GM06990 (cell line): ENCODE measurements at regions not wholly inside any gene's neighbourhood (a gene's known extent, or its start where the extent isn't known, plus 50 kb on each side); places are given as distances from the start of the nearest gene placed in this dataset.

Source experiments
- DNase-seq: peaks from one replicate; pipeline ENCODE4 v3.0.0-alpha.2; 2011; ENCODE audit not compliant: insufficient read length; ENCODE audit errors: extremely low read depth
- H3K27me3 ChIP-seq: replicated peaks from 2 replicates; pipeline ENCODE4 v1.6.0; 2011; ENCODE audit warnings: low read length; ENCODE audit not compliant: control insufficient read depth, insufficient read depth
- H3K36me3 ChIP-seq: 2 replicates; pipeline ENCODE4 v1.5.1; 2011; ENCODE audit warnings: low read length; ENCODE audit not compliant: control insufficient read depth, insufficient read depth
- H3K4me3 ChIP-seq: replicated peaks from 2 replicates; pipeline ENCODE4 v1.5.1; 2011; ENCODE audit warnings: low read depth, mild to moderate bottlenecking, control low read depth, low read length
- TF ChIP-seq, protein P1 (sequence below): IDR thresholded peaks from 2 replicates; pipeline ENCODE4 v1.5.1; 2011; ENCODE audit warnings: low read length, control low read depth, mild to moderate bottlenecking, inconsistent platforms; ENCODE audit not compliant: insufficient read depth, poor library complexity, severe bottlenecking

DNA sequence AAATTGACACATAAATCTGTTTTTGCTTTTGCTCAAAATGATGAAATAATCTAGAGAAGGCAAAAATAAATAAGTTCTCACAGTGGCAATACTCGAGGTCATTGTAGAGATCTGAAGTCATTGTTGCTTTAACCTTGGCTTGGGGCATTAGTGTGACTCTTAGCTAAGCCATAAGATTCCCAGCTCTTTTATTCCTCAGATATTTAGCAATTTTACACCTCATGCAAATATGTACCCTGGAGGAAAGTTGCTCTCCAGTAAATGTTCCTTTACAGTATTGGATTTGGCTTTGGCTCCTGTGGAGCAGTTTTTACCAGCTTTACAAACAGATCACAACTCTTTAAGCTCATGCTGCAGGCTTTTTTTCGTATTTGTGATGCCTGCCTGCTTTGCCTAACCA, 134.2 kb upstream of the NABP1 start:
- H3K27me3 ChIP-seq: no peaks in the 10 kb centered on the region
- DNase-seq: no peak
- TF ChIP-seq, protein P1, sequence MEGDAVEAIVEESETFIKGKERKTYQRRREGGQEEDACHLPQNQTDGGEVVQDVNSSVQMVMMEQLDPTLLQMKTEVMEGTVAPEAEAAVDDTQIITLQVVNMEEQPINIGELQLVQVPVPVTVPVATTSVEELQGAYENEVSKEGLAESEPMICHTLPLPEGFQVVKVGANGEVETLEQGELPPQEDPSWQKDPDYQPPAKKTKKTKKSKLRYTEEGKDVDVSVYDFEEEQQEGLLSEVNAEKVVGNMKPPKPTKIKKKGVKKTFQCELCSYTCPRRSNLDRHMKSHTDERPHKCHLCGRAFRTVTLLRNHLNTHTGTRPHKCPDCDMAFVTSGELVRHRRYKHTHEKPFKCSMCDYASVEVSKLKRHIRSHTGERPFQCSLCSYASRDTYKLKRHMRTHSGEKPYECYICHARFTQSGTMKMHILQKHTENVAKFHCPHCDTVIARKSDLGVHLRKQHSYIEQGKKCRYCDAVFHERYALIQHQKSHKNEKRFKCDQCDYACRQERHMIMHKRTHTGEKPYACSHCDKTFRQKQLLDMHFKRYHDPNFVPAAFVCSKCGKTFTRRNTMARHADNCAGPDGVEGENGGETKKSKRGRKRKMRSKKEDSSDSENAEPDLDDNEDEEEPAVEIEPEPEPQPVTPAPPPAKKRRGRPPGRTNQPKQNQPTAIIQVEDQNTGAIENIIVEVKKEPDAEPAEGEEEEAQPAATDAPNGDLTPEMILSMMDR: no peak
- H3K36me3 ChIP-seq: no peaks in the 10 kb centered on the region
- no peak overlapping the region for H3K4me3 ChIP-seq

DNA sequence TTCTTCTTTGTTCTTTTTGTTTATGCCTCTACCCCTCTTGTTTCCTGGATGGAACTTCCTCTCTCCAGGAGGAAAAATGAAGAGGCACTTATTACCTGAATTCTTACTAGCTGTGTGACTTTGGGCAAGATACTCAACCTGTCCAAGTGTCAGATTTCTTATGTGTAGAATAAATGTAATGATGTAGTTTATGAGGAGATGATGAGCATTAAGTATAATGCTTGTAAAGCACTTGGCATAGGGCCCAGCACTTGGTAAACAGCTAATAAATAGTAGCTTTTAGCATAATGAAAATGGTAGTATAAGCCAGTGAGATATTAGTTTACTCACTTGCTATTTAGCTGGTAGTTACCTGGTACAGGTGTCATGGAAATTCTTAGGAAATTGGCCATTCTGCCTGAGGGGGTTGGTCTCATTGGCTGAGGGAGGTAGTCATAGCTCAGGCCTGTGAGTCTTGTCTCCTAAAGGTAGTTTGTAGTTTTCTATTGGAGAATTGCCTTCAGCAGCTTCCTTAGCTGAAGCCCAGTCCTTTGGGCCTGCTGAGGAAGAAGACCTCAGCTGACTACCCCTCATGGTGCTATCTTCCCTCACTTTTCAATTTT, 133.4 kb upstream of the NABP1 start:
- Histone ChIP-seq H3K36me3 (no peaks in the 10 kb centered on the region), H3K27me3 (no peaks in the 10 kb centered on the region), H3K4me3 (no peak overlapping the region)
- DNase-seq: no peak
- TF ChIP-seq, protein P1: no peak

DNA sequence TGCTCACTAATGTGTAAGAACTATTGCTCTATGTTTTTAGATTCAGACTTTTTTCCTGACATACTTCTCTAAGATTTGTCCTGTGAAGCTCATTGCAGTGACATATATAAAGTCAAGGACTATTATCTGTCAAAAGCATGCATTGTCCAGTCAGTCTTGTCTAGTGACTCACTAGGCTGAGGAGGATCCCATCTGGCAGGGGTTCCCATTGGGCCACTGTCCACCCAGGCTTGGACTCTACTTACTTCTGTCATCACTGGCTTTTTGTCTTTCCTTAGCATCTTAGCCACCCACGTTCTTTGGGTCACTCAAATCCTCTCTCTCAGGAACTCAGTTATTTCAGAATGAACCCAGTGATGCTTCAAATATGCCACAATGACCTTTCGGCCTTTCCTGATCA, 132.6 kb upstream of the NABP1 start:
- DNase-seq: no peak

DNA sequence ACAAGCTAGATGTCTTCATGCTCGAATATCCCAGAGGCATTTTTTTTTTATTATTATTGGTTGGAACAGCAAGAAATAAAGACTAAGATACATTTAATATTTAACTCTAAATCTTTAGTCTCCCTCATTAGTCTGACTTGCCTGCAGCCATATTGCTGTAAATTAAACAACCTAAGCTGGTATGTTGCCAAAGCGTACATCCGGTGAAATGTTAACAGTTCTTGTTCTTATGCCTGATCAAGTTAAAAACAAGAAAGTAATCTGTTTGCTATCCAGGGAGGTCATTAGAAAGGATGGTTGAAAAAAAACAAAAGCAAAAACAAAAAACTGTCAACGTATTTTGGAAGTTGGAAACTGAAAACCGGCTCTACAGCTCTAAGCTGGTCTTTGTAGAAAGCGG, 125.9 kb upstream of the NABP1 start:
- Histone ChIP-seq H3K27me3 (peaks cover 2% of the 10 kb centered on the region; the same call in 1 of the 2 replicates), H3K4me3 (no peak overlapping the region), H3K36me3 (no peaks in the 10 kb centered on the region)
- TF ChIP-seq, protein P1: no peak
- no peak for DNase-seq

More for the DNA sequence above, 132.6 kb upstream of the NABP1 start:
- TF ChIP-seq, protein P1: no peak
- peaks cover 2% of the 10 kb centered on the region; the same call in 1 of the 2 replicates for H3K27me3 ChIP-seq
- H3K36me3 ChIP-seq: no peaks in the 10 kb centered on the region
- no peak overlapping the region for H3K4me3 ChIP-seq

DNA sequence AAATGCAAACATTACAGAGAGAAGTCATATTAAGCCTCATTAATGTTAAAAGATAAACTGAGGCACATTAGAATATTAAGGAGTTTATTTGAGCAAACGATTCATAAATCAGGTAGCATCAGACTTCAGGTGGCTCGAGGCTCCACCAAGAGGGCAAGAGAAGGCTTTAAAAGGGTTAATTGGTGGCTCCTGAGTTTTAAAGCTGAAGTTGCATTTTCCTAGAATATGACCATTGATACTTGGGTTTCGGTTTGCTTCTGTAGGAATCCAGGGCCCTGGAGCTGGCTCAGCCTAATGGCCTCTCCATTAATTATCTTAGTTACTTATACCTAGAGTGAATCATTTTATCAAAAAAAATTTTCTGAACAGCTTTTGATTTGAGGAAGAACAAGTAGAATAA, 123.7 kb upstream of the NABP1 start:
- H3K27me3 ChIP-seq: peaks cover 2% of the 10 kb centered on the region; the same call in 1 of the 2 replicates
- H3K36me3 ChIP-seq: no peaks in the 10 kb centered on the region
- TF ChIP-seq, protein P1: no peak
- no peak overlapping the region for H3K4me3 ChIP-seq
- no peak for DNase-seq
